ENCODE measurements at regions not wholly inside any gene's neighbourhood (a gene's known extent, or its start where the extent isn't known, plus 50 kb on each side); places are given as distances from the start of the nearest gene placed in this dataset.

DNA sequence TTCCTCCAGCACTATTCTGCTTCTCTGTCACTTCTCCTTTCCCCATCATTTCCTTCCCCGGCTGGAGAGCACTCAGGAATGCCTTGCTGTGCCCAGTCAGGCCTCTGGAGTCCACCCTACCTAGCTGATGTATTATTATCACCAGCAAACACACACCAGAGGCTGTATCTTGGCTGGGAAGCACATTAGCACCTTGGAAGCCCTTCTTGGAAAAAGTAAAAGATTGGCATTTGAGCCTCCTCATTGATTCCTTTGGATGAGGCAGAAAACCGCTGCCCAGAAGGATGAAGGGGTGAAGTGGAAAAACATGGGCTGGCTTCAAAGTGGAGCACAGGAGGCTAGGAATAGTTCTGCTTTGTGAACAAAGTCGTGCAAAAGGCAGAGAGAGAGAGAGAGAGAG is 244.3 kb downstream of the RPLP1 start:
- TF ChIP-seq POLR2A (IDR thresholded peaks at IDR 0.05) (no peak), EP300 (IDR thresholded peaks at IDR 0.05; ENCODE audit: low read depth) (no peak), CTCF (IDR thresholded peaks at IDR 0.05) (no peak), POLR2AphosphoS5 (IDR thresholded peaks at IDR 0.05) (no peak)
